Thoracic aorta (tissue), 2 donors: ENCODE measurements at regions not wholly inside any gene's neighbourhood (a gene's known extent, or its start where the extent isn't known, plus 50 kb on each side); places are given as distances from the start of the nearest gene placed in this dataset.

Experiments
- ATAC-seq: fragments of 150-250 bp; one replicate; pipeline ENCODE4 v1.8.0; 2017; ENCODE audit warnings: low read depth; ENCODE audit not compliant: insufficient number of reproducible peaks, low FRiP score
- DNase-seq: peaks from one replicate; pipeline ENCODE4 v3.0.0-alpha.2; 2020; ENCODE audit warnings: low spot score
- H3K27ac ChIP-seq, 2 donors: fragments of 200-600 bp; sonication (generic); 1 replicate in 1 of 2; 2 replicates in 1 of 2; pipeline ENCODE4 v1.5.1; 2016; ENCODE audit warnings: mild to moderate bottlenecking in 2 of 2, moderate library complexity in 2 of 2
- H3K27me3 ChIP-seq: fragments of 200-600 bp; sonication (generic); replicated peaks from 2 replicates; pipeline ENCODE4 v1.6.0; 2016; ENCODE audit warnings: mild to moderate bottlenecking; ENCODE audit not compliant: insufficient read depth
- H3K36me3 ChIP-seq: fragments of 200-600 bp; sonication (generic); one replicate; pipeline ENCODE4 v1.5.1; 2016
- H3K4me1 ChIP-seq, 2 donors: fragments of 200-600 bp; sonication (generic); 1 replicate in 1 of 2; 2 replicates in 1 of 2; pipeline versions ENCODE4 v1.5.1 to v1.6.0; 2016; ENCODE audit warnings: low read depth in 2 of 2, mild to moderate bottlenecking in 1 of 2; ENCODE audit not compliant: control insufficient read depth in 1 of 2
- H3K4me3 ChIP-seq: fragments of 200-600 bp; sonication (generic); 2 replicates; pipeline ENCODE4 v1.5.1; 2016; ENCODE audit warnings: mild to moderate bottlenecking
- H3K9me3 ChIP-seq: fragments of 200-600 bp; sonication (generic); 2 replicates; pipeline ENCODE4 v1.5.1; 2016
- CTCF ChIP-seq: fragments of 200-600 bp; sonication (generic); IDR thresholded peaks from one replicate; pipeline ENCODE4 v1.5.1; 2019; ENCODE audit warnings: antibody characterized with exemption

DNA sequence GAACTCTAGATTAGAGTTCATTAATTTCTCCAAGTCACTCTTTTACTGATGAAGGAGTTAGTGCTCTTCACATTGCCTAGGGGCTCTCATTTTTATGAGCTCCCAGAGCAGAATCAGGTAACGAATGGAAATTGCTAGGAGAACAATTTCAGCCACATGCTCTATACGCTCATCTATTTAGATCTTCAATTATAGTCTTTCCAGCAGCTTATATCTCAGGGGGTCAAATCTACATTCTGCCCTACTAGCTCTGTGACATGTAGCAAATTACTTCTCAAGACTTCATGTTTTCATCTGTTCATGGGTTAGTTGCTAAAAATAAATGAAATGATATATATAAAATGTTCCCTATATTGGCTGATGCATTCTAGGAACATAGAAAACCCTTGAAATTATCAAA, 183.6 kb downstream of the PLPP3 start:
- TF ChIP-seq CTCF, result no peak
- Histone ChIP-seq H3K4me1 (peaks cover 0 to 4% of the 10 kb centered on the region in 2 donors), H3K36me3 (no peaks in the 10 kb centered on the region), H3K27me3 (no peaks in the 10 kb centered on the region), H3K9me3 (no peaks in the 10 kb centered on the region), H3K27ac (no peak overlapping the region), H3K4me3 (no peak overlapping the region)
- no peak for ATAC-seq
- no peak for DNase-seq

DNA sequence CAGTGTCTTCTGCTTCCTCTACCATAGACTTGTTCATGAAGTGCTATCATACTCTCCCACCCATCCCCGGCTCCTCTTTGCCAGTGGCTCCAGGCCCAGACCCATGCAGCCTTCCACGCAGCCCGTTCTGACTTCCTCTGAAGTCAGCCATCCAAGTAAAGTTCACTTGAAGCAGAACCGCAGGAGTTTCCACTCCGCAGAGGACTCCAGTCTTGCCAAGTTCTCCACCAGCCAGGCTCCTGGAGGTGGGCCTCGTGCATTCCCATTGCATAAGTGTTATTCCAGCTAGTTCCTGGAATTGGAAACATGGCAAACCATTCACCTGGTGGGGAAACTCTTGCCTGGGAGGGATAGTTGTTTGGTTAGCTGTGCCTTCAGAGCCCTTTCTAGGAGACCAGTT, 185.1 kb downstream of the PLPP3 start:
- TF ChIP-seq CTCF, result no peak
- H3K4me1 ChIP-seq, result peaks cover 0 to 8% of the 10 kb centered on the region in 2 donors
- ATAC-seq (no peak), DNase-seq (no peak)
- no peaks in the 10 kb centered on the region for H3K9me3 ChIP-seq
- no peak overlapping the region for H3K4me3 ChIP-seq
- peak overlapping the region in 1 of 2 donors; percentile 19 for H3K27ac ChIP-seq
- H3K36me3 ChIP-seq, result no peaks in the 10 kb centered on the region
- H3K27me3 ChIP-seq, result no peaks in the 10 kb centered on the region

- Histone ChIP-seq H3K4me1 (peaks cover 0 to 10% of the 10 kb centered on the region in 2 donors), H3K9me3 (no peaks in the 10 kb centered on the region), H3K27me3 (no peaks in the 10 kb centered on the region), H3K36me3 (no peaks in the 10 kb centered on the region), H3K27ac (no peak overlapping the region), H3K4me3 (no peak overlapping the region)
- no peak for TF ChIP-seq CTCF
- ATAC-seq, result no peak
- no peak for DNase-seq
These were observed 188.2 kb downstream of the PLPP3 start for GRCh38 chr1:56390934-56391731.

- H3K4me3 ChIP-seq, result no peak overlapping the region
- H3K27me3 ChIP-seq, result no peaks in the 10 kb centered on the region
- no peak for TF ChIP-seq CTCF
- no peak for ATAC-seq
- H3K9me3 ChIP-seq, result no peaks in the 10 kb centered on the region
- no peak for DNase-seq
- H3K27ac ChIP-seq, result no peak overlapping the region
- H3K4me1 ChIP-seq, result peaks cover 0 to 10% of the 10 kb centered on the region in 2 donors
- no peaks in the 10 kb centered on the region for H3K36me3 ChIP-seq
These were observed 189.0 kb downstream of the PLPP3 start for GRCh38 chr1:56390232-56390867.

- no peak overlapping the region for H3K4me3 ChIP-seq
- ATAC-seq, result no peak
- H3K4me1 ChIP-seq, result peaks cover 0 to 10% of the 10 kb centered on the region in 2 donors
- H3K27me3 ChIP-seq, result no peaks in the 10 kb centered on the region
- no peak for DNase-seq
- H3K27ac ChIP-seq, result no peak overlapping the region
- no peaks in the 10 kb centered on the region for H3K9me3 ChIP-seq
- H3K36me3 ChIP-seq, result no peaks in the 10 kb centered on the region
- TF ChIP-seq CTCF, result no peak
These were observed 189.6 kb downstream of the PLPP3 start for GRCh38 chr1:56389813-56390212.
